GM06990 (cell line): ENCODE measurements at regions not wholly inside any gene's neighbourhood (a gene's known extent, or its start where the extent isn't known, plus 50 kb on each side); places are given as distances from the start of the nearest gene placed in this dataset.
A peak's percentile ranks its signal among the peaks of the same experiment; 100 is the strongest.

Source experiments
- DNase-seq: peaks from one replicate; pipeline ENCODE4 v3.0.0-alpha.2; 2011; ENCODE audit not compliant: insufficient read length; ENCODE audit errors: extremely low read depth
- H3K27me3 ChIP-seq: replicated peaks from 2 replicates; pipeline ENCODE4 v1.6.0; 2011; ENCODE audit warnings: low read length; ENCODE audit not compliant: control insufficient read depth, insufficient read depth
- H3K36me3 ChIP-seq: 2 replicates; pipeline ENCODE4 v1.5.1; 2011; ENCODE audit warnings: low read length; ENCODE audit not compliant: control insufficient read depth, insufficient read depth
- H3K4me3 ChIP-seq: replicated peaks from 2 replicates; pipeline ENCODE4 v1.5.1; 2011; ENCODE audit warnings: low read depth, mild to moderate bottlenecking, control low read depth, low read length
- CTCF ChIP-seq: IDR thresholded peaks from 2 replicates; pipeline ENCODE4 v1.5.1; 2011; ENCODE audit warnings: low read length, control low read depth, mild to moderate bottlenecking, inconsistent platforms; ENCODE audit not compliant: insufficient read depth, poor library complexity, severe bottlenecking

- Histone ChIP-seq H3K4me3 (no peak overlapping the region), H3K36me3 (no peaks in the 10 kb centered on the region), H3K27me3 (no peaks in the 10 kb centered on the region)
- no peak for TF ChIP-seq CTCF
- no peak for DNase-seq
These were observed 894.1 kb downstream of the SLC4A3 start for GRCh38 chr2:220521551-220521950.

- Histone ChIP-seq H3K36me3 (no peaks in the 10 kb centered on the region), H3K4me3 (no peak overlapping the region), H3K27me3 (no peaks in the 10 kb centered on the region)
- DNase-seq: no peak
- no peak for TF ChIP-seq CTCF
These were observed 900.8 kb downstream of the SLC4A3 start for GRCh38 chr2:220528180-220528675.

- no peaks in the 10 kb centered on the region for H3K36me3 ChIP-seq
- no peak overlapping the region for H3K4me3 ChIP-seq
- no peak for DNase-seq
- TF ChIP-seq CTCF: no peak
- no peaks in the 10 kb centered on the region for H3K27me3 ChIP-seq
These were observed 903.8 kb downstream of the SLC4A3 start for GRCh38 chr2:220531216-220531615.

- TF ChIP-seq CTCF: peak; percentile 31
- no peak for DNase-seq
- H3K27me3 ChIP-seq: no peaks in the 10 kb centered on the region
These were observed 906.1 kb downstream of the SLC4A3 start for GRCh38 chr2:220533485-220533884.

GRCh38 chr2:220539481-220539880 is 912.1 kb downstream of the SLC4A3 start:
- Histone ChIP-seq H3K27me3 (no peaks in the 10 kb centered on the region), H3K4me3 (no peak overlapping the region), H3K36me3 (no peaks in the 10 kb centered on the region)
- no peak for DNase-seq
- TF ChIP-seq CTCF: no peak

More at GRCh38 chr2:220533485-220533884, 906.1 kb downstream of the SLC4A3 start:
- no peak overlapping the region for H3K4me3 ChIP-seq
- H3K36me3 ChIP-seq: no peaks in the 10 kb centered on the region

GRCh38 chr2:220544049-220544448 is 916.6 kb downstream of the SLC4A3 start:
- no peaks in the 10 kb centered on the region for H3K27me3 ChIP-seq
- TF ChIP-seq CTCF: no peak
- H3K36me3 ChIP-seq: no peaks in the 10 kb centered on the region
- no peak overlapping the region for H3K4me3 ChIP-seq
- no peak for DNase-seq
